Stimulated activated CD8-positive, alpha-beta memory T cell treated with anti-CD3 and anti-CD28 coated beads, Interleukin-4, amount 100 ng/mL, for 1 hour (primary cell): ENCODE measurements at regions not wholly inside any gene's neighbourhood (a gene's known extent, or its start where the extent isn't known, plus 50 kb on each side); places are given as distances from the start of the nearest gene placed in this dataset.
"Not testable (repeated sequence)": the region's sequence is repeated elsewhere in the genome, so short reads cannot be mapped to it uniquely, and the experiment has no call there.

Source experiments
- DNase-seq, 2 donors: peaks; one replicate each; pipeline ENCODE4 v3.0.0-alpha.2; 2020; ENCODE audit warnings: low read depth in 2 of 2, low spot score in 1 of 2

GRCh38 chr11:87572881-87573280, 535.1 kb downstream of the TMEM135 start:
- DNase-seq, result no peak

- DNase-seq, result no peak
Measured at GRCh38 chr11:87560352-87560751, 522.6 kb downstream of the TMEM135 start.

GRCh38 chr11:87559852-87560251, 522.1 kb downstream of the TMEM135 start:
- not testable (repeated sequence) for DNase-seq

GRCh38 chr11:87555101-87555500, 517.4 kb downstream of the TMEM135 start:
- DNase-seq, result no peak

GRCh38 chr11:87548797-87549196, 511.1 kb downstream of the TMEM135 start:
- no peak for DNase-seq

- no peak for DNase-seq
Measured at GRCh38 chr11:87545858-87546257, 508.1 kb downstream of the TMEM135 start.

- DNase-seq, result no peak
Measured at GRCh38 chr11:87539596-87539995, 501.9 kb downstream of the TMEM135 start.

GRCh38 chr11:87536565-87536964, 498.8 kb downstream of the TMEM135 start:
- no peak for DNase-seq

GRCh38 chr11:87536016-87536415, 498.3 kb downstream of the TMEM135 start:
- DNase-seq, result no peak

- no peak for DNase-seq
Measured at GRCh38 chr11:87535513-87535912, 497.8 kb downstream of the TMEM135 start.

GRCh38 chr11:87531835-87532234, 494.1 kb downstream of the TMEM135 start:
- DNase-seq, result not testable (repeated sequence)

- no peak for DNase-seq
Measured at GRCh38 chr11:87529486-87529885, 491.8 kb downstream of the TMEM135 start.

- DNase-seq, result no peak
Measured at GRCh38 chr11:87528752-87529151, 491.0 kb downstream of the TMEM135 start.

- no peak for DNase-seq
Measured at GRCh38 chr11:87523276-87523675, 485.5 kb downstream of the TMEM135 start.

GRCh38 chr11:87518266-87518665, 480.5 kb downstream of the TMEM135 start:
- no peak for DNase-seq

- DNase-seq, result no peak
Measured at GRCh38 chr11:87517351-87517750, 479.6 kb downstream of the TMEM135 start.

- DNase-seq, result not testable (repeated sequence)
Measured at GRCh38 chr11:87507722-87508121, 470.0 kb downstream of the TMEM135 start.

GRCh38 chr11:87506946-87507345, 469.2 kb downstream of the TMEM135 start:
- DNase-seq, result not testable (repeated sequence)

GRCh38 chr11:87501388-87501787, 463.7 kb downstream of the TMEM135 start:
- no peak for DNase-seq

- DNase-seq, result not testable (repeated sequence)
Measured at GRCh38 chr11:87494936-87495335, 457.2 kb downstream of the TMEM135 start.

GRCh38 chr11:87494026-87494425, 456.3 kb downstream of the TMEM135 start:
- DNase-seq, result not testable (repeated sequence)

- no peak for DNase-seq
Measured at GRCh38 chr11:87493516-87493915, 455.8 kb downstream of the TMEM135 start.

- DNase-seq, result no peak
Measured at GRCh38 chr11:87491381-87491780, 453.6 kb downstream of the TMEM135 start.

GRCh38 chr11:87490671-87491070, 452.9 kb downstream of the TMEM135 start:
- DNase-seq, result no peak
